Hematopoietic multipotent progenitor cell treated with erythropoietin and hydrocortisone succinate and interleukin-3 and kit ligand, for 4 days (in vitro differentiated cells): ENCODE measurements at regions not wholly inside any gene's neighbourhood (a gene's known extent, or its start where the extent isn't known, plus 50 kb on each side); places are given as distances from the start of the nearest gene placed in this dataset.

Experiments
- DNase-seq: peaks from one replicate; pipeline ENCODE4 v3.0.0-alpha.2; 2015

GRCh38 chr13:73366241-73366640 lies 307.4 kb downstream of the KLF5 start:
- DNase-seq = no peak

- no peak for DNase-seq
Measured at GRCh38 chr13:73365681-73366080, 306.9 kb downstream of the KLF5 start.

GRCh38 chr13:73365252-73365651 lies 306.4 kb downstream of the KLF5 start:
- DNase-seq = no peak

DNA sequence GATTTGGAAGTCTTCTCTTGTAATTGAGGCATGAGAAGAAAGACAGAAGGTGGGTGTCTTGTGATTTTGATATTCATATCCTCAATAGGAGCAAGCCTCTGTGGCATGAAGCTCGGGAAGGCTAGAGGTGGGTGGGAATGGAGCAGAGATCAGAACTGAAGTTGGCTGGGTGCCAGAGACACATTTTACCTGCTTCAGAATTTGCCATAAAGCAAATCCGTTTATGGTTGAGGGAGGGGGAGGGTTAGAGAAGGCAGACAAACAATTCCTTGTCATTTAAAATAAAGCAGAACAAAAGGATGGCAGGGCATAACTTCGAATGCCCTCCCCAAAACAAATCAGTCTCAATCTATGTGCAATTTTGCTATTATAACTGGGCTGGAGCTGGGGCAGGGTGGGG lies 305.9 kb downstream of the KLF5 start:
- DNase-seq = no peak

DNA sequence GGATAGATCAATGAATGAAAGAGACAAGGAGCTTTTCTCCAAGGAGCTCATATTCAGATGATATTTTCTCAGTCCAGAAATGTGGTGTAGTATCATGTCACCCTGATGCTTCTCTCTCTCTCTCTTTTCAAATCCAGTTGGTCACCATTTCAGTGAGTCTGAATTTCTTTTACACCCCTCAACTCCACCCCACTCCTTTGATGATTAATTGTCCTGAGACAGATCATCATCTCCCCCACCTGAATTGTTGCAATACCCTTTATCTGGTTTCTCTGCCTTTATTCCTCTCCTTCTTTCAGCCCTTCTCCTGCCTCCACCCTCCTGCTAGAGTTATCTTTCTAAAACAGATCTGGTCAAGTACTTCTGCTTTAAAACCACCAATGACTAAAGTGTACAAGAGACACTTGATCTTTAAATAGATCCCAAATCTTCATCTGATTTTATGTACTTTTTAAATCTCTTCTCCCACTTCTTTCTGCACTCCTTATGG lies 299.8 kb downstream of the KLF5 start:
- peak; percentile 72 for DNase-seq

DNA sequence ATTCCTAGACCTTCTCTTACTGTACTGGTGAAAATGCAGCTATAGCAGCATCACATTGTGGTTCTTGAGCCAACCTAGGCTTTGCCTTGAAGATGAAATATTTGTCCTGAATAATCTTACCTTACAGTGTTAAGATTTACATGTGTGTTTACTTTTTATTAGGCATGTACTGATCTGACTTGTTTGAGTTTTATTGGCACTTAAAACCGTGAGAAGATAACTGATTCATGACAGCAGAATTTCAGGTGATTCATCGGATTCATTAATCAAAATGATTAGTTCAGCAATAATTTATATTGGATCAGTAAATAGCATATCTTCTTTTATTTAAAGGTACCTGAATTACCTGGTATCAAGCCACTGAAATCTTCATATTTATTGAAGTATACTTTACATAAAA lies 296.3 kb downstream of the KLF5 start:
- no peak for DNase-seq

DNA sequence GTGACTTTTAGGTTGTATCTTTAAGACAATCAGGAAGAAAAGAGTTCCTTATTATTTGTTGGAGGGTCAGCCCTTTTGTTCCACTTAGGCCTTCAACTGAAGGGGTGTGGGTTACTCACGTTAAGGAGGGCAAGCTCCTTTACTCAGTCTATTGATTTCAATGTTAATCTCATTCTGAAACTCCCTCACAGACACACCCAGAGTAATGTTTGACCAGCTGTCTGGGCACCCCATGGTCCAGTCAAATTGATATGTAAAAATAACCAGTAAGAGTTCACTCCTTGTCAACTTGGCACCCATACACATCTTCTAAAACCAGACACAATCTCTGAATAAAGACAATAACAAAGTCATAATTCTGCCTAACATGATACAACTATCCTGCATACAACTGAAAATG lies 292.9 kb downstream of the KLF5 start:
- DNase-seq = no peak

DNA sequence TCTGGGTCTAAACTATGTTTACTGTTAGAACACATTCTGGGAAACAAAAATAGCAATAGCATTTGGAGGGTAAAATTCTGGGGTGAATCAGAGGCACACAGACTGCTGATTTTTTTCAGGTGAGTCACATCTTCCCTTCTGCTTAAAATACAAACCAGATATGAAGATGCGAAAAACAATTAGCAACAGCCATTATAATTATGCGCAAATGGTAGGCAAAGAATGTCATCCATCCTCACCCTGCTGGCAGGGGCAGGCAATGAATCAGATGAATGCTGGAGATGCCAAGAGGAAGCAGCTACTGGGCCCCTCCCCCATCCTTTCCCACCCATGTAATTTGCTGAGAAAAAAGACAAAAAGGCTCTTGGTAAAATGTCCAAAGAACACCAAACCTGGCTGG lies 282.9 kb downstream of the KLF5 start:
- no peak for DNase-seq

DNA sequence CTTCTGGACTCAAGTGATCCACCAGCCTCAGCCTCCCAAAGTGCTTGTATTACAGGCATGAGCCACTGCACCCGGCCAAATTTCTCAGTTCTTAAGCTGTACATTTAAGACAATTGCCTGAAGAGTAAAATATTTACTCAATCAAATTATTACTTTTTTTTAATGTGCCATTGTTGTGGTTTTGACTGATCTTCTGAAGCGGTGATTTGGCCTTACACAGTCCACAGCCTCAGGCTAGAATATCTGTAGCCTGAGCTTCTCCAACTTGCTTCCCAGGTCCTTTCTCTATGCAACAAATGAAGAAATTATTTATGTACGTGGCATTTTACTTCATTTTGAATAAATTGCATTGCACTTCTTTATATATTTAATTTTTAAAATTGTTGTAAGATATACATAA lies 281.3 kb downstream of the KLF5 start:
- no peak for DNase-seq

GRCh38 chr13:73339086-73339485 lies 280.3 kb downstream of the KLF5 start:
- DNase-seq = no peak

DNA sequence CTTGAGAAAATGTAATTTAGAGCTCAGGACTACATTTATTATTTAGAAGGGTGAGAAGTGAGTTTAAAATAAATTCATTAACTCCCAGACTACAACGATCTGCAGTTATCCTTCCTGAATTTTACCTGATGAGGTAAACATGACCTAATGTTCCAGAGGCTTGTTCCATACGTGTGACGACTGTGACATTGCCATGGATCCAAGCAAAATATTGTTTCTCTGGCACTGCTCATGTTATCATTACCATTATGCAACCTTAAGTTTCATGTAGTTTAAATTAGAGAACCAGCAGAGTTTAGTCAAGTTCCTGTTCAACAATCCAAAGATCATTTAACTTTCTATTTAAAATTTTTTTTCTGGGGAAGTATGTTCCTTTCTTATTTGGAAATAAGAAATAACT lies 279.6 kb downstream of the KLF5 start:
- no peak for DNase-seq

- no peak for DNase-seq
Measured at GRCh38 chr13:73337532-73337931, 278.7 kb downstream of the KLF5 start.

GRCh38 chr13:73336773-73337172 lies 278.0 kb downstream of the KLF5 start:
- DNase-seq = no peak

DNA sequence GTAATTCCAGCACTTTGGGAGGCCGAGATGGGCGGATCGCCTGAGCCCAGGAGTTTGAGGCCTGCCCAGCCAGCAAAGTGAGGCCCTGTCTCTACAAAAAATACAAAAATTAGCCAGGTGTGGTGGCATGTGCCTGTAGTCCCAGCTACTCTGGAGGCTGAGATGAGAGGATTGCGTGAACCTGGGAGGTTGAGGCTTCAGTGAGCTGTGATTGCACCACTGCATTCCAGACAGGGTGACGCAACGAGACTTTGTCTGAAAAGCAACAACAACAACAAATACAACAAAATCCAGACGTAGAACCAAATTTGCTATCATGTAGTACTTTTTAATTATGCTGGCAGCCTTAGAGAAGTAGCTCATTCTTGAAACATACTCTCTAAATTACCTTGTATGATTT lies 277.1 kb downstream of the KLF5 start:
- DNase-seq = no peak

- peak; percentile 19 for DNase-seq
Measured at GRCh38 chr13:73335210-73335609, 276.4 kb downstream of the KLF5 start.

GRCh38 chr13:73334445-73334844 lies 275.6 kb downstream of the KLF5 start:
- DNase-seq = no peak

- no peak for DNase-seq
Measured at GRCh38 chr13:73331556-73331955, 272.8 kb downstream of the KLF5 start.

DNA sequence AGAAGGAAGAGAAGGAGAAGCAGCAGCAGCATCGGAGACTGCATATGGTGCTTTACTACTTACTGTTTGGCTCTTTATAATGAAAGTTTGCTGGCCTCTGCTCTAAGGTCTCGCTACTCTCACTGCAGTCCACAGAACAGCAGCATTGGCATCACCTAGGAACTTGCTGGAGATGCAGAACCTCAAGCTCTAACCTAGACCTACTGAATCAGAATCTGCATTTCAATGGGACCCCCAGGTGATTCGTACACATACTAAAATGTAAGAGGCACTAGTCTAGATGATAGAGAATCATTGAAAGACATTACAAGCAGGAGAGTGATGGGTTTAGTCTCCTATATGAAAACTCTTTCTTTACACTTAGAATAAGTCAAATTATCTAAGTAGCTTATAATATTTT lies 270.6 kb downstream of the KLF5 start:
- no peak for DNase-seq

- no peak for DNase-seq
Measured at GRCh38 chr13:73327579-73327978, 268.8 kb downstream of the KLF5 start.

GRCh38 chr13:73325723-73326558 lies 267.1 kb downstream of the KLF5 start:
- DNase-seq = no peak

DNA sequence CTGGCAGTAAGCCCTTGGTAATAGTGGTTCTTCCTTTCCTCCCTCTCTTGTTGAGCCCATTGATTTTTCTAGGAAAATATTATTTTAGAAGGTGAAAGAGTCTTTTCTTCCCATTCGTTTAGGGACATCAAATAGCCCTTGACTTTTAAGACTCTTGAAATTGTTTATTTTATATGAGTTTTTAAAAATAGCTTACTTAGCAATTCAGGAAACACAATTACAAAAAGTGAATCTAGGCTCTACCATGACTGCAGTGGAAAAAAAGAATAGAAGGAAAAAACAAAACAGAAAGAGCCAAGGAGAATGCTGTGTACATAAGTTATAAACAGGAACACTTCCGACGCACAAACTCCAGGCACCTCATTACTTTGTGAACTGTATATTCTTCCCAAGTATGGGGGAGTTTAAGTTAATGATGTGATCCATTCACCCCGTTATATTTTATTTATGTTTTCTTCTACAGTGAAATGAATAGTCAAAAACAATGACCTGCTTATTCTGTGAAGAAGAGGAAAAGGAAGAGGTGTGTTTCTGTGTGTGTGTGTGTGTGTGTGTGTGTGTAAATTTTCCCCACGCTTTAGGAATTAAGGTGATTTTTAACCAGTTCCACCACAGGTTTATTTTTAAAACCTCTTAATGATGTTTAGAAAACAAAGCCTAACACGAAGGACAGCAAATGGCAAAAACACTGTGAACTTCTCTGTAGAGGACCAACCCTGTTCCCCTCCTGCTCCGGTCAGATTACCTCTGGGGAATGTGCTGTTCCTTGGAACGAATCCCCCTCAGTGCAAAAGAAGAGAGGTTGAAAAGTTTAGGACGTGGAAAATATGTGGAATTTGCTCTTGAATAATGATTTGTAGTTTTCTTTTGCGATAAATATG lies 266.3 kb downstream of the KLF5 start:
- no peak for DNase-seq

DNA sequence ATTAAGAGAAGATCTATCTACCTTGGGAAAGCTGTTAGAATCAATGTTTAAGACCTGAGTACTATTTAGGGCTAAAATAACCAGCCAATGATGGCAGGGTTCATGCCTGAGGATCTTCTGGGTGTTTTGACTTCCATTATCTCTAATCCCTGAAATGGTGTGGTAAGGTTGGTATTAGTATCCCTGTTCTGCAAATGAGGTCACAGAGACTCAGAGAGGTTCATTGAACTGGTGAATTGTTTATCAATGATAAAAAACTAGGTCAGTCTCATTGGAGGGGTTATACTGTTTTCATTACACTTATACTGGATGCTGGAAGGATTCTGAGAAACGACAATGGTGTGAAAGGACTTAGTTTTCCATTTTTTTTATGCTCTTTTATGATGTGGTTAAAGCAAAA lies 264.8 kb downstream of the KLF5 start:
- no peak for DNase-seq

DNA sequence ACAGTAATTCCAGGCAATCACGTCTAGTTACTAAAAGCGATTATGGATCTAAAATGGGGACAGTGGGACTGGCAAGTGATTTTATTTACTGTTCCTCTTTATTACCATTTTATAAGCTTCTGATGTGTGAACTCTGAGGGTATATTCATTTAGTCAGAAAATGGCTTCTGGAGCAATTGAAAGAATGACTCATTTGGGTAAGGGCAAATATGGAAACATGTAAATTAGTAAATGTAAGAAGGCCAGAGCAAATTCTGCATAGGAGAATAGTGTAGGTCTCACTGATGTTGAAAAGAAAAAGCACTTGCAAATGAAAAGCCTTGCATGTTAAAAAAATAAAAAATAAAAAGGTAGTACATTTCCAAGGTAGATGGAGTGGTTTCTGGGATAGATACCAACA lies 262.2 kb downstream of the KLF5 start:
- DNase-seq = no peak

DNA sequence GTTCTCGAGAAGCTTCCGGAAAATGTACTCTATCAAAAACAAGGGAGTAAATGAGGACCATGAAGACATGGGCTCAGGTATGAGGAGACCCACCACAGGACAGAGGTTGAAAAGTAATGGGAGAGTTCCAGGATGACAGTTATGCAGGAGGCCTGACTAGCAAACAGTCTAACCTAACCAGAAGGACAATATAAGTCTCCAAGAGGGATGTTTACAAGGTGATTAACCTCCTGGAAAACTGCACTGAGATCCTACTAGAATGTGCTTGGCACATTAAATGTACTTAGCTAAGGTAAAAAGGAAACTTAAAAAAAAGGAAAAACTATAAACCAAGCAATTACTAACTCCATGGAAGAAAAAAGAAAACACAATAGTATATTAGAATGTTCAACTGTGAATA lies 258.3 kb downstream of the KLF5 start:
- DNase-seq = no peak
